A549 (cell line): ENCODE measurements at regions not wholly inside any gene's neighbourhood (a gene's known extent, or its start where the extent isn't known, plus 50 kb on each side); places are given as distances from the start of the nearest gene placed in this dataset.

Experiments
- ATAC-seq, 2 experiments: fragments of 200-7000 bp in 1 of 2; fragments of >200 bp in 1 of 2; cut with Nextera tagmentation in 1 of 2; cut with Tn5 transposase in 1 of 2; 3 replicates each; pipeline versions ENCODE4 v1.8.0 to v1.9.1; 2018 to 2020; ENCODE audit warnings: mild to moderate bottlenecking in 1 of 2, moderate library complexity in 1 of 2
- CTCF ChIA-PET: fragments of 300-600 bp; sonication (Branson Sonifier 250); formaldehyde crosslinking; extraction: SDS; loops from one replicate; lab custom pipeline; 2021; ENCODE audit warnings: antibody characterized with exemption, inconsistent platforms; lab: Yijun Ruan, JAX
- POLR2A ChIA-PET: fragments of 350-600 bp; formaldehyde crosslinking; extraction: SDS; loops from one replicate; lab custom pipeline; 2021; ENCODE audit warnings: antibody characterized with exemption, inconsistent platforms; lab: Yijun Ruan, JAX
- DNase-seq, 2 experiments: peaks; one replicate each; pipeline versions ENCODE4 v3.0.0 to v3.0.0-alpha.2; 2011 to 2016; ENCODE audit warnings: low read depth in 1 of 2, low spot score in 1 of 2
- FAIRE-seq: peaks from 2 replicates; lab custom pipeline; 2011; peaks lifted over from hg19 to GRCh38; lab: Jason Lieb, UNC
- H3K27ac ChIP-seq, 2 experiments: fragments of >200 bp; sonication (Bioruptor Twin); formaldehyde crosslinking; 3 replicates each; pipeline ENCODE4 v1.5.1; 2016 to 2017
- H3K4me1 ChIP-seq: fragments of >200 bp; sonication (Bioruptor Twin); formaldehyde crosslinking; 3 replicates; pipeline ENCODE4 v1.6.1; 2016
- H3K4me2 ChIP-seq: fragments of >200 bp; sonication (Bioruptor Twin); formaldehyde crosslinking; 3 replicates; pipeline ENCODE4 v1.6.1; 2016
- H3K4me3 ChIP-seq: fragments of >200 bp; sonication (Bioruptor Twin); formaldehyde crosslinking; 3 replicates; pipeline ENCODE4 v1.5.1; 2016
- H3K9me3 ChIP-seq: fragments of >200 bp; sonication (Bioruptor Twin); formaldehyde crosslinking; 3 replicates; pipeline ENCODE4 v1.6.1; 2016
- CEBPB ChIP-seq, 2 experiments: fragments of >200 bp in 1 of 2; sonication (Bioruptor Twin) in 1 of 2; formaldehyde crosslinking in 1 of 2; IDR thresholded peaks; 2 replicates each; pipeline ENCODE4 v1.6.1; 2012 to 2016
- CHD2 ChIP-seq: fragments of 150-350 bp; IDR thresholded peaks from 2 replicates; pipeline ENCODE4 v1.6.1; 2014; ENCODE audit warnings: low read length; ENCODE audit not compliant: partially characterized antibody
- CHD4 ChIP-seq: fragments of 200-600 bp; sonication (generic); IDR thresholded peaks from 2 replicates; pipeline ENCODE4 v1.6.1; 2016; ENCODE audit warnings: antibody characterized with exemption, mild to moderate bottlenecking, borderline replicate concordance
- CTCF ChIP-seq: fragments of >200 bp; sonication (Bioruptor Twin); formaldehyde crosslinking; IDR thresholded peaks from 3 replicates; pipeline ENCODE4 v1.5.1; 2016
- EHMT2 ChIP-seq: fragments of 200-600 bp; sonication (generic); IDR thresholded peaks from 2 replicates; pipeline ENCODE4 v1.6.1; 2016; ENCODE audit warnings: antibody characterized with exemption, low read depth, mild to moderate bottlenecking, moderate library complexity
- ELK1 ChIP-seq: fragments of 150-350 bp; IDR thresholded peaks from 2 replicates; pipeline ENCODE4 v1.6.1; 2014; ENCODE audit warnings: low read depth, mild to moderate bottlenecking, low read length
- ESRRA ChIP-seq: fragments of 150-350 bp; IDR thresholded peaks from 2 replicates; pipeline ENCODE4 v1.6.1; 2014; ENCODE audit warnings: mild to moderate bottlenecking, low read length, borderline replicate concordance
- HDAC2 ChIP-seq: fragments of 200-600 bp; sonication (generic); IDR thresholded peaks from 2 replicates; pipeline ENCODE4 v1.6.1; 2016
- HEYL ChIP-seq: fragments of 250-450 bp; sonication (Bioruptor Pico); IDR thresholded peaks from 2 replicates; pipeline ENCODE4 v1.8.0; 2021; ENCODE audit warnings: mild to moderate bottlenecking, moderate library complexity
- KDM1A ChIP-seq: fragments of 200-600 bp; sonication (generic); IDR thresholded peaks from 2 replicates; pipeline ENCODE4 v1.6.1; 2016; ENCODE audit warnings: low read depth, mild to moderate bottlenecking
- KDM5A ChIP-seq: fragments of 200-600 bp; sonication (generic); IDR thresholded peaks from 2 replicates; pipeline ENCODE4 v1.6.1; 2016; ENCODE audit warnings: antibody characterized with exemption, mild to moderate bottlenecking
- MAX ChIP-seq: IDR thresholded peaks from 2 replicates; pipeline ENCODE4 v1.6.1; 2012
- MAZ ChIP-seq: fragments of 150-350 bp; IDR thresholded peaks from 2 replicates; pipeline ENCODE4 v1.6.1; 2014; ENCODE audit warnings: antibody characterized with exemption, low read depth, low read length, borderline replicate concordance
- NR3C1 ChIP-seq: fragments of >200 bp; sonication (Bioruptor Twin); formaldehyde crosslinking; IDR thresholded peaks from 3 replicates; pipeline ENCODE4 v1.6.1; 2017
- POLR2A ChIP-seq: IDR thresholded peaks from 2 replicates; pipeline ENCODE4 v1.6.1; 2012; ENCODE audit warnings: mild to moderate bottlenecking, low read length
- POLR2AphosphoS2 ChIP-seq: conservative IDR thresholded peaks from 2 replicates; pipeline ENCODE4 v1.6.1; 2012; ENCODE audit warnings: low read length, improper control_type of control experiment, inconsistent platforms
- RAD21 ChIP-seq, 2 experiments: fragments of >200 bp in 1 of 2; sonication (Bioruptor Twin) in 1 of 2; formaldehyde crosslinking in 1 of 2; IDR thresholded peaks in 1 of 2; conservative IDR thresholded peaks in 1 of 2; 2 replicates in 1 of 2; 3 replicates in 1 of 2; pipeline ENCODE4 v1.6.1; 2012 to 2018; ENCODE audit warnings: inconsistent platforms in 1 of 2
- REST ChIP-seq: fragments of 200-600 bp; sonication (generic); IDR thresholded peaks from 2 replicates; pipeline ENCODE4 v1.6.1; 2016; ENCODE audit warnings: antibody characterized with exemption, mild to moderate bottlenecking, moderate library complexity
- TP53 ChIP-seq: fragments of 250-450 bp; sonication (Bioruptor Pico); IDR thresholded peaks from 2 replicates; pipeline ENCODE4 v1.5.0; 2021; ENCODE audit warnings: mild to moderate bottlenecking, moderate library complexity
- USF2 ChIP-seq: fragments of 450-650 bp; IDR thresholded peaks from 2 replicates; pipeline ENCODE4 v1.6.1; 2014; ENCODE audit warnings: antibody characterized with exemption
- WGBS: methylation state at CpG from one replicate; pipeline ENCODE4 v1.1.6; 2017; ENCODE audit errors: missing lambda C conversion rate; 5-methylcytosine and 5-hydroxymethylcytosine counted together

- Histone ChIP-seq H3K27ac (no peak overlapping the region), H3K9me3 (no peaks in the 10 kb centered on the region), H3K4me3 (no peak overlapping the region), H3K4me2 (no peak overlapping the region), H3K4me1 (no peaks in the 10 kb centered on the region)
- TF ChIP-seq HEYL (no peak), NR3C1 (no peak), KDM5A (no peak), ESRRA (no peak), CHD4 (no peak), HDAC2 (no peak), POLR2A (no peak), CEBPB (IDR thresholded peaks at IDR 0.05) (no peak), TP53 (CRISPR knock-in tag) (no peak), POLR2AphosphoS2 (no peak), KDM1A (no peak), MAX (no peak), RAD21 (conservative IDR thresholded peaks at IDR 0.05 in 1 of 2, IDR thresholded peaks at IDR 0.05 in 1 of 2) (no peak)
- peak in 1 of 2 experiments; percentile 43; a peak in 3 of 6 replicates for ATAC-seq
- no peak for FAIRE-seq
- CTCF ChIA-PET = interaction anchor here (0.6 to 6.3 kb wide), 28 partner anchors 10 to 394 kb away, joined by 3 to 64 read pairs (median 4); no protein-coding TSS in a partner anchor
- WGBS = 67% methylated on average over 3 of the region's 9 CpGs
- POLR2A ChIA-PET = no interaction called here
- DNase-seq = no peak
Observed at GRCh38 chr22:22788460-22789037, 99.1 kb upstream of the IGLL5 start.

- H3K4me3 ChIP-seq = no peak overlapping the region
- CTCF ChIA-PET = interaction anchor here (1.0 to 6.3 kb wide), 19 partner anchors 9 to 326 kb away, joined by 3 to 64 read pairs (median 7); no protein-coding TSS in a partner anchor
- DNase-seq = no peak
- TF ChIP-seq POLR2AphosphoS2 (no peak), CHD2 (no peak), KDM1A (no peak), ESRRA (no peak)
- no peak for ATAC-seq
- no peaks in the 10 kb centered on the region for H3K9me3 ChIP-seq
- H3K4me2 ChIP-seq = no peak overlapping the region
- no peaks in the 10 kb centered on the region for H3K4me1 ChIP-seq
- POLR2A ChIA-PET = no interaction called here
- no peak for FAIRE-seq
- no peak overlapping the region for H3K27ac ChIP-seq
- 44% methylated on average over 2 of the region's 2 CpGs for WGBS
Observed at GRCh38 chr22:22789233-22789921, 98.2 kb upstream of the IGLL5 start.

- Histone ChIP-seq H3K9me3 (no peaks in the 10 kb centered on the region), H3K4me3 (no peak overlapping the region), H3K4me2 (no peak overlapping the region), H3K4me1 (no peaks in the 10 kb centered on the region), H3K27ac (no peak overlapping the region)
- ChIA-PET POLR2A (no interaction called here), CTCF (interaction anchor here (1.0 to 6.3 kb wide), 8 partner anchors 20 to 327 kb away, joined by 3 to 64 read pairs (median 8); no protein-coding TSS in a partner anchor)
- DNase-seq (no peak), FAIRE-seq (no peak), ATAC-seq (no peak)
- WGBS = 55% methylated on average over 5 of the region's 6 CpGs
- TF ChIP-seq KDM1A (no peak), RAD21 (conservative IDR thresholded peaks at IDR 0.05 in 1 of 2, IDR thresholded peaks at IDR 0.05 in 1 of 2) (no peak), EHMT2 (no peak), CTCF (no peak), USF2 (no peak), KDM5A (no peak), REST (no peak), ELK1 (no peak), NR3C1 (no peak), HEYL (no peak), ESRRA (no peak), CEBPB (IDR thresholded peaks at IDR 0.05) (no peak), MAZ (no peak)
Observed at GRCh38 chr22:22789922-22790845, 97.4 kb upstream of the IGLL5 start.
